Esophagus mucosa (tissue), 1 donor: ENCODE measurements at regions not wholly inside any gene's neighbourhood (a gene's known extent, or its start where the extent isn't known, plus 50 kb on each side); places are given as distances from the start of the nearest gene placed in this dataset.
"Not testable (repeated sequence)": the region's sequence is repeated elsewhere in the genome, so short reads cannot be mapped to it uniquely, and the experiment has no call there.

Source experiments
- ATAC-seq: fragments of 200-7000 bp; cut with Tn5 transposase; one replicate; pipeline ENCODE4 v1.9.1; 2020
- donor health status: DM: yes; HTN: yes; CAD: no.

DNA sequence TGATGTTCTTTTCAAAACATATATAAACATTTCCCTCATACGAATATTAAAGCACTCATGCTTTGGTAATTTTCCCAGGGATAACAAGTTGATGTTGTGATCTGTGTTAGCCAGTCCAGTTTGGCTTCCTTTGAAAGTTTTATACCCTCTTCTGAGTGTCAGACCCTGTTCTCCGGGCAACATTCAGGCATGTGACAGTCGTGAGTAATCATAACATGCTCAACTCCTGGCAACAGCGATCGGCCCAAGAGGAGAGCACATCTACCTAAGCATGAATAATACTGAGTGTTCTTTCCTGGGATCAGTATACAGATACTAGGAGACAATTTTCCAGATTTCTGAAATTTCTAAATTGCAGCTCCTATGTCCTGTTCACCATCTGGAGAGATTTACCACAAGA, 1086.4 kb downstream of the CDH8 start:
- ATAC-seq, result no peak

DNA sequence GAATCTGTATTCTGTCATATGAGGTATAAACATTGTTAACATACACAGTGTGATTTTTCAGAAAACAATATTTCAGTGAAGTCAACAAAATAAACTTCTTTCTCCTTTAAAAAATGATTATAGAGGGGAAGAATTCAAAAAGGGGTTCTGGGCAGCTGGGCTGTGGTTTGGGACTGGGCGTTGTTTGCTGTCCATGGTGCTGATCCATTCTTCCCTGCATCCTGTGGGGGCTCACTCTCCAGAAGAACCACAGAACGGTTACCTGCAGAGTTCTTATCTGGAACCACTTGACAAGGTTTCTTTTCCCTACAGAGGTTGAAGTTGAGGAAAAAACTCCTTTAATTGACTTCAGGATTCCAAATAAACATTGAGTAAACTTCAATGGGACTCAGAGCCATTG, 1091.0 kb downstream of the CDH8 start:
- ATAC-seq, result no peak

- not testable (repeated sequence) for ATAC-seq
Observed at GRCh38 chr16:60936189-60936588, 1100.0 kb downstream of the CDH8 start.

GRCh38 chr16:60932600-60932999, 1103.6 kb downstream of the CDH8 start:
- ATAC-seq, result no peak

DNA sequence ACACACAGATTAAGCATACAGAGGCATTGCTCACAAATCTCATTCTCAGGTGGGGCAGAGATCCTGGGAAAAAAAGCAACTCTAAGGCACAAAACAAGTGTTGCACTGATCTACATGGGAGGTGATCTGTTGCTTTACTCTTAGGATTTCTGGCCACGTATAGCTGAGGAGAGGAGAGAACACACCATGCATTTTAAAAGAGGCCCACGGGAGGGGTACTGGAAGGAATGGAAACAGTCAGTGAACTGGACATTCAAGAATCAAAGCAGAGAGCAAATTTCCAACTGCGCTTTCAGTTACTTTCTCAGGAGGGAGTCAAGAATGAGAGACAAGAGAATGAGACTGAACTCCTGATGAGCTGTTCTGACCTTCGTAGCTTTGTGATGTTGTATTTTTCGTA, 1105.9 kb downstream of the CDH8 start:
- no peak for ATAC-seq

DNA sequence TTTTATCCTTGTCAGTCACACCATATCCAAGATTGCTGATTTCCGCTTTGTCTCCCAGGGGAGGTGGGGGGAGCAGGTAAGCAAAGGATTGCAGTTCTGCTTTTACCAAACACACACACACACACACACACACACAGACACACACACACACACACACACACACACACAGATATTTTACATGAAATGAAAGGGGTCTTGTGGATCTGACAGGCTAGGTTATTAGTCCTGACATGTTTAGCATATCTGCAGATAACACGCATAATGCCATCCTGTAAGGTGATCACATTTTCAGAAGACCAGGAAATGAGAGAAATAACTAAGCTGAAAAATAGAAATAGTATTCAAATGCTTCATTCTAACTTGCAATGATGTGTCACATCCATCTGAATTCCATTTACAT, 1113.3 kb downstream of the CDH8 start:
- no peak for ATAC-seq

DNA sequence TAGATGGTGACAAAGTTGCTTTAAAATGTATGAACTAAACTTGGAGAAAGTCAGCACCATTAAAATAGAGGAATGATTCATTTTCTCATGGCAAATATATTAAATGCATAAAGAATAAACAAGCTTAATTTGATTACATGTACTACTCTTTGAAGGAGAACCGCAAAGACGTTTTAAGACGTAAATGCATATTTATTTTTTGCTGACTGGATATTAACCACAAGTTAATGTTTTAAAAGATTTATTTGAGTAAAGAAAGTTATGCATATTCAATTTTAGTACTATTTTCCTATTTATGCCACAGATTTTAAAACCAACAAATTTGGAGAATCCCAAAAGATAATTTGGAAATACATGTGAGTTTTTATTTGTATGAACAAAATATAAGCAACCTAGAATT, 1121.9 kb downstream of the CDH8 start:
- ATAC-seq, result no peak

DNA sequence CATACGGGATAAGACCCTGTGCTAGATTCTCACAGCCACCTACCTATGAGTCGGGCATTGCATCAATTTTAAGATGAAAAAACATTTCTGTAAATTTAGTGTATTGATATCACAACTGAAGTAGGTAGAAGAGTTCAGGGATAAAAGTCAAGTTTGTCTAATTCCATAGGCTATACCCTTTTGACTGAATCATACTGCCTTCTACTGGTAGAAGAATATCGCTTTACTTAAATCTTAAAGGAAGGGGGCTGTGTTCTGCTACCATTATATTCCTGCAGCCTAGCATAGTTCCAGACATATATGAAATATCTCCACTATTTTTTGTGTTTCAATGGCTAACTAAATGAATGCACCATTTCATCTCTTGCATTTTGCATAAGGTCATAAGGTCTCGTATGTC, 1128.6 kb downstream of the CDH8 start:
- ATAC-seq, result no peak

- no peak for ATAC-seq
Observed at GRCh38 chr16:60905811-60906210, 1130.4 kb downstream of the CDH8 start.

- no peak for ATAC-seq
Observed at GRCh38 chr16:60902114-60902513, 1134.1 kb downstream of the CDH8 start.

GRCh38 chr16:60882816-60883215, 1153.4 kb downstream of the CDH8 start:
- no peak for ATAC-seq

GRCh38 chr16:60852635-60853034, 1183.6 kb downstream of the CDH8 start:
- ATAC-seq, result no peak

DNA sequence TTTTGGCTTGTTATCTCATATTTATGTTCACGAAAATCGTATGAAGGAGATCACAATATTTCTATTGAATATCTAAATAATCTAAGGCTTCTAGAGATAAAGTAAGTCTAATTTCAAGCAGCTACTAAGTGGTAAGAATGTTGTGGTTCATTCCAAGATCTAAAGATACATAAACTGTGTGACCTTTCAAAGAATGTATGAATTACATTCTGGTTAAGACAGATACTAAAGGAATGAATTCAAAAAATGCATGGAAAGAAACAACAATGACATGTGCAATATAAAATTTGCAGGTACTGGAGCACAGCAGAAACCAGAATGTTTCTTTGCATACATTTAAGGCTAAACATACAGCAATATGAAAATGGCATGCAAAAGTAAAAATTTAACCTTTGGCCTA, 1214.6 kb downstream of the CDH8 start:
- no peak for ATAC-seq

DNA sequence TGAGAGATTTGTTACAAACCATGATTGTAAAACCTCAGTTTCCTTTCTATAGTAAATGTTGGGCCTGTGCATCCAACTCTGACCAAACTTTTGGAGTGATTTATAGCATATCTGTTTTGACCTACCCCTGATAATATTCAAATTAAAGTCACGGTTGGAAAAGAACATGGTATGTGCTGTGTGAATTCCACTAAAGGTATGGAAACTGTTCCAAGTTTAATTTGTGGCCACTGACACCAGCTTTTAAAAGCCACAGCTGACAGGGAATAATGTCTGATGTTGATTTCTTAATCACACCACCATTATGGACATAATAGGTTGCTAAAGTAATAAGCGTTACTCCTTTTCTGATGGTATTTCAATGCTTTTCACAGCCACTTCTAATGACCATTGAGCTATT, 1215.9 kb downstream of the CDH8 start:
- ATAC-seq, result no peak

DNA sequence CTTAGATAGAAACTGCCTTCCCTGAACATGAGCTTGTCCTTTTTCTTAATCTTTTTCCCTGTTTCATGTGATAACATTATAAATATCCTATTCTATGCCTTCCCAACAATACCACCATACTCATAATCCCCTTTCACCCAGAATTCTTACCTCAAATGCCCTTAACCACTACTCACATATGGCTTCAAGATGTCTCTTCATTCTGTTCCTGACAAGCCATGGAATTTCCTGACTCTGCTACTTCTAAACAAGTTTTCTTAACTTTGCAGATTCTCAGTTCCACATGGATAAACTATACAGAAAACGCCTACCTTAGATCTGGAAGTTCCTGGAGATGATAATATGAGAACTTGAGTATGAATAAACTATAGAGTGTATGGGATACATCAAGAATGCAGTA, 1217.8 kb downstream of the CDH8 start:
- no peak for ATAC-seq

DNA sequence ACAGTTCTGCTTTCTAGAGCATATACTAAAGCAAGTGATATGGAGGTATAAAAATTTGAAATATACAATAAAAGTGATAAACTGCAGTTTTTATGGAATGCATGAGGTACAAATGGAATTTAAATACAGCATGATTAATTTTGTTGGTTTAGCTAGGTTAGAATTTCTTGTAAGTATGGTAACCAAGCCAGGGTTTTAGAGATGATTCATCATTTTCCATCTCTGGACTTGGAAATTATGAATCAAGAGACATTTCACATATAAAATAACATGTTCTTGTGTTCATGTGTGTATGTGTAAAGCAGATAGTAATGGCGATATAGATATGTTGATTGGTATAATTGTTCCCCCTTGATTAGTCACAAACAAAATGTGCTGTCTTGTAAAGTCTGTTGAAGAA, 1219.8 kb downstream of the CDH8 start:
- ATAC-seq, result no peak

DNA sequence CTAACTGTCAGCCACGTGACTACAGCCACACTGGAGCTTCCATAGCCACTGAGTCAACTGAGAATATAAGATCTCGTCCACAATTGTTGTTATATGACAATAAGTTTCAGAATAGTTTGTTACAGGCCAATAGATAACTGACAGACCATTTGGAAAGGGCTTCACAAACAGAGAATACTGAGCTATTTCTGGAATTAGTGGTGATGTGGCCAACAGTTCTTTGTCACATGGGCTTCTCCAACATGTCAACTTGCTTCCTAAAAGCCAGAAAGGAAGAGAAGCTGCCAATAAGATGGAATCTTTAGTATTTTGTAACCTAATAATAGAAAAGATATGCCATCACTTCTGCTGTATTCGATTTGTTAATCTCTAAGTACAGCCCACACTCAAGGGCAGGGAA, 1220.4 kb downstream of the CDH8 start:
- ATAC-seq, result no peak

DNA sequence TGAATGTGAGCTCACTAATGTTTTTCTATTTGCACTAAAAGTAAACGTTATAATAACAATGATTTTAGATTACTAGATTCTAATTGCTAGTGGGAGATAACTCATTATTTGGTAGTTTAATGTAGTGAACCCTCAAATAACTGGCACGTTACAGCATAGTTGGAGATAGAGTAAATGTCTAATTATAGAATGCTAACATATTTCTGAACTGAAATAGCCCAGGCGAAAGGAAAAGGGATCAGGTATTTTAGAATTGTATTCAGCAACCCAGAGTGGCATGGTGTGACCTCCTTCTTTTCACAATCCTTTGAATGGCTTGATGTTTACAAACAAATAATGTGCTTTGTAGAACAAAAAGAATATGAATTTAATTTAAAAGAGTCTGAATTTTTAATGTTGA, 1221.2 kb downstream of the CDH8 start:
- no peak for ATAC-seq

GRCh38 chr16:60811657-60812056, 1224.6 kb downstream of the CDH8 start:
- ATAC-seq, result no peak

DNA sequence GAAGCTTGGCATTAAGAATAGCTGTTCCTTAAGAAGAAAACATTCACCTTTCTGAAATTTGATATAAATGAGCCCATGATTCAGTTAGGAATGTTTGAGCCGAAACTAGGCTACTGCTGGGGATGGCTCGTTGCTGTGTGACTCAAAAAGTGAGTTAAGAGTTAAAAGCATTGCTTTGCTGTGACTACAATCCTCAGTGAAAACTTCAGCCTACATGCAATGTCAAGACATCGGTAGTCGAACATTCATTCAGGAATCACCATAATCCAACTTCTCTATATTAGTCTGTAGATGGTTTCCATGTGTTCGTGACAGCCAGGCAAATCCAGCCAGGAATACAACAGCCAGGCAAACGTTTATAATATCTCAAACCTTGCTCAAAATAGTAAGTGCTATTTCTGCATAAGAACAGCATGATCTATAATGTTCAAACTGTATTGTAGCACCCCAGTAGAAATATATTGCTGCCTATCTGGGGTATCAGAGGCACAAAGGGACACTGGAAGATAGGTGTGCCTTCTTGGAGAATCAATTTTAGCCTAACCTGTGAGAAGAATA, 1225.1 kb downstream of the CDH8 start:
- no peak for ATAC-seq

DNA sequence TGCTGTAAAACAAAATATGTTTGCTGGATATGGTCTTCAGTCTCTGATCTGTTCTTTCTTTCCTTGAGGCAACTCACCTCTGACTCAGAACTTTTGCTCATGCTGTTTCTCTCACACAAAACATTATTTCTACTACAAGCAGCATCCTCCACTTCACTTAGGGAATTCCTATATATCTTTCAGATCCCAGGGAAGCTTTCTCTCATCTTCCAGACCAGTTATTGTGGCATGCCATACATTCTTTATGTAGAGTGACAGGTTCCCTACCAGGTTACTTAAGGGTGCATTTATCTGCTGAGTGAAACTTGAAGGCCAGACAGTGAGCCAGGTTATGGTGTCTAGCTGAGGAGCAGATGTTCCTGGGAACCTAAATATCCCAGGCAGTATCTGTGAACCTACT, 1226.0 kb downstream of the CDH8 start:
- ATAC-seq, result no peak

GRCh38 chr16:60792437-60792836, 1243.8 kb downstream of the CDH8 start:
- no peak for ATAC-seq

DNA sequence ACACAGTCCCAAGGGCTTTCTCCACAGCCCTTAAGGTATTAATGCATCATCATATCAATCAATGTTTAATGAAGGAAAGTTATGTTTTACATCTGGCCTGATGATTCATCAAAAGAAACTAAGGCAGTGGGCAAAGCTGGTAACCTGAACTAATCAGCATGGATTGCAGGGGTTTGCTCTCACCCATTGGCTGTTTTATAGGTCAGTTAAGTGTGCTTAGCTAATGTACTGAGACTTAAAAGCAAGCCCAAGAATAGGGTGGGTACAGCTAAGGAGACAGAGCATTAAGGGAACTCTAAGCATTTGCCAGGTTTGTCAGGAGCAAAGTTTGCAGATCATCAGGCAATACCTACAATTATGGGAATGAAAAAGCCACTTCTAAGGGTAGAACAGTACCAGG, 1247.6 kb downstream of the CDH8 start:
- no peak for ATAC-seq

- ATAC-seq, result no peak
Observed at GRCh38 chr16:60776281-60776680, 1260.0 kb downstream of the CDH8 start.

DNA sequence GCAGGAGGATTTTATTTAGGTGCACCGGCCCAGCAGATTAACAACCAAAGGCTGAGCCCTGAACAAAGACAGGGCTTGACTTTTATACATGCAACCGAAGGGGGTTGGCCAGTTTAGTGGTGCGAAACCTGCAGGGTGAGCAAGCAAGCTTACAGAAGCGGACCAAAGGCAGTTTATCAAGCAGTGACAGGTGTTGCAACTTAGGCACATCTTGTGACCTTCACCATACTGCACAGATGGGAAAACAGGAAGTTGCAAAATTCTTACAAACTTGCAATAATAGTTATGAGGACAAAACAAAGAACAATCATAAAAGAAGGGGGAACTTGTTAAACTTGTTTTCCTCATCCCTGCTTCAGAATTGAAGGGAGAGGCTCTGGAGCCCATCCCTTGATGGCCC, 1265.1 kb downstream of the CDH8 start:
- ATAC-seq, result no peak

DNA sequence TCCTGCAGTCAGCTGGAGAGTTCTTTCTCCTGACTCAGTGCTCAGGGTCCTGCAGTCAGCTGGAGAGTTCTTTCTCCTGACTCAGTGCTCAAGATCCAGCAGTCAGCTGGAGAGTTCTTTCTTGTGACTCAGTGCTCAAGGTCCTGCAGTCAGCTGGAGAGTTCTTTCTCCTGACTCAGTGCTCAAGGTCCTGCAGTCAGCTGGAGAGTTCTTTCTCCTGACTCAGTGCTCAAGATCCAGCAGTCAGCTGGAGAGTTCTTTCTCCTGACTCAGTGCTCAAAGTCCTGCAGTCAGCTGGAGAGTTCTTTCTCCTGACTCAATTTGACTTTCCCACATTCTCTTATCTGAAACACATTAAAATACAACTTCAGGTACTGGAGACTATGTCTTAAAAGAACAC, 1265.9 kb downstream of the CDH8 start:
- not testable (repeated sequence) for ATAC-seq
